ENCODE measurements at regions not wholly inside any gene's neighbourhood (a gene's known extent, or its start where the extent isn't known, plus 50 kb on each side); places are given as distances from the start of the nearest gene placed in this dataset.

DNA sequence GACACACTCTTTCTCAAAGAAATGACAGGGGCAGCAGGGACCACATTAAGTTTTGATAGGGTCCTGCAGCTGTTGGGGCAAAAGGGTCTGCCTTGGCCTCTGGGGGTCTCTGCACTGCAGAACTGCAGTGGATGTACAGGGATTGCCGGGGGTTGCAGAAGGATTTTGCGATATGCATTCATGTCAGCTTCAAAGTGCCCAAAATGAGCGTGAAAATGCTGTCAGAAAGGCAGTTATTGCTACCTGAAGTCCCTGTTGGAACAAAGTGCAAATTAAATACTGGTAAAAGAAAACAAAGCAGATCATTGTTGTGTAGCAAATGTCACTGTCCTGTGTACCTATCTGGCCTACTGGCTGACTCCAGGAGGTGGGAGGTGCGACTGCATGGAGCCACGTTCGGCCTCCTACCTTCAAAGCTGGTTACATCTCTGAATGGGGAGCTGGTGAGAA lies 78.8 kb upstream of the MAP4K3 start:
- Histone ChIP-seq H3K4me1 (peaks cover 32% of the 10 kb centered on the region), H3K36me3 (ENCODE audit: low read depth, missing control alignments) (no peaks in the 10 kb centered on the region), H3K4me3 (no peak overlapping the region), H3K27me3 (no peaks in the 10 kb centered on the region), H3K9me3 (no peaks in the 10 kb centered on the region), H3K27ac (no peak overlapping the region)
- intact Hi-C loops (cut with DNase I; ENCODE audit: low total_unique reads) = no loop called here
- DNase-seq = no peak
- TF ChIP-seq POLR2A (IDR thresholded peaks at IDR 0.05) = no peak
- 80 to 82% methylated on average over 6 of the region's 6 CpGs for WGBS, 2 donors

DNA sequence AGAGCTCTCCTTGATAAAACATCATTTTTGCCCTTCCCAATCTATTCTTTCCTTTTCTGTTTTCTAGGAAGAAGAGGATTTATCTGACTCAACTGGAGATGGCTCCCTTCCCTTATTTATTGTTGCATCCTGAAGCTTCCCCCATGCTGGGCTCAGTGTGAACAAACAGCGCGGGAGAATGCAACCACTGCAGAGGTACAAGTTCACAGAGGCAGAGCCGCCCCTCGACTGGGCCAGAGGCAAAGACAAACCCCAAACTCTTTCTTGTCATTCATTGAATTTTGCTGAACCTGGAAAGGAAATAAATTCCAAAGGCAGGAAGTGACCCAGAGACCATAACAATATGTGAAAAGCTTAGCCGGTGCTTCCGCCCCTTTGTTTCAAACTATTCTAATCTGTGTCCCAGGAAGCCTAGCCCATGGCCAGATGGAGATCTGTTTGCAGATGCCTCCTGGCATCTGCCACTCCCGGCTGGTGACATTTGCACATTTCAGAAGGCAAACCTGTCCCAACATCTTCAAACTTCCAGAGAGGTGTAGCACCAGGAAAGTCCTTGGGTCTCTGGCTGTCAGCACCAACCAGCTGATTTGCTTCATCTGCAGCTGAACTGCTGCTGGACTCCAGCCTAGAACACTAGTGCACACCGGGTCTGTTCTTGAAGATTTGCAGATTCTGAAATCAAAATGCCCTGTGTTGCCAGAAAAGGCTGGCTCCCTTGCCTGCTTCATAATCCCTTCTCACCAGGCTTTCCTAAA lies 79.4 kb upstream of the MAP4K3 start:
- 62 to 69% methylated on average over 8 of the region's 8 CpGs for WGBS, 2 donors
- Histone ChIP-seq H3K4me3 (no peak overlapping the region), H3K9me3 (no peaks in the 10 kb centered on the region), H3K36me3 (ENCODE audit: low read depth, missing control alignments) (no peaks in the 10 kb centered on the region), H3K4me1 (peaks cover 27% of the 10 kb centered on the region), H3K27ac (peak overlapping the region in 1 of 2 donors; percentile 47), H3K27me3 (no peaks in the 10 kb centered on the region)
- DNase-seq = no peak
- TF ChIP-seq POLR2A (IDR thresholded peaks at IDR 0.05) = no peak
- TF ChIP-seq, protein P1, sequence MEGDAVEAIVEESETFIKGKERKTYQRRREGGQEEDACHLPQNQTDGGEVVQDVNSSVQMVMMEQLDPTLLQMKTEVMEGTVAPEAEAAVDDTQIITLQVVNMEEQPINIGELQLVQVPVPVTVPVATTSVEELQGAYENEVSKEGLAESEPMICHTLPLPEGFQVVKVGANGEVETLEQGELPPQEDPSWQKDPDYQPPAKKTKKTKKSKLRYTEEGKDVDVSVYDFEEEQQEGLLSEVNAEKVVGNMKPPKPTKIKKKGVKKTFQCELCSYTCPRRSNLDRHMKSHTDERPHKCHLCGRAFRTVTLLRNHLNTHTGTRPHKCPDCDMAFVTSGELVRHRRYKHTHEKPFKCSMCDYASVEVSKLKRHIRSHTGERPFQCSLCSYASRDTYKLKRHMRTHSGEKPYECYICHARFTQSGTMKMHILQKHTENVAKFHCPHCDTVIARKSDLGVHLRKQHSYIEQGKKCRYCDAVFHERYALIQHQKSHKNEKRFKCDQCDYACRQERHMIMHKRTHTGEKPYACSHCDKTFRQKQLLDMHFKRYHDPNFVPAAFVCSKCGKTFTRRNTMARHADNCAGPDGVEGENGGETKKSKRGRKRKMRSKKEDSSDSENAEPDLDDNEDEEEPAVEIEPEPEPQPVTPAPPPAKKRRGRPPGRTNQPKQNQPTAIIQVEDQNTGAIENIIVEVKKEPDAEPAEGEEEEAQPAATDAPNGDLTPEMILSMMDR (IDR thresholded peaks at IDR 0.05) = no peak
- intact Hi-C loops (cut with DNase I; ENCODE audit: low total_unique reads) = no loop called here

DNA sequence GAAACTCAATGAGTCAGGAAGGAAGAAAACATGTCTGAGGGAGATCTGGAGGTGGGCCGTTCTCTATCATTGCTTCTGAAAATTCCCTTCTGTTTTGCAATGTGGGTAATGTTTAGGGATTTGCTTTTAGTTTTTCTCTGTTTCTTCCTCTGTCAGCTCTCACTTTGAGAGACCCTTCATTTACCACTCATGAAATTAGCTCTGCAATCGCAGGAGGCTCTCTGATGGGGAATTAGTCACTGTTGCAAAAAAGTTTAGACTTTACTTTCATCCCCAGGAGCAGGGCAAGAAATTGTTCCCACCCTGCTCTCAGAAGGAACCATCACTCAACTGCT lies 80.0 kb upstream of the MAP4K3 start:
- 76 to 95% methylated on average over 2 of the region's 2 CpGs for WGBS, 2 donors
- intact Hi-C loops (cut with DNase I; ENCODE audit: low total_unique reads) = no loop called here
- Histone ChIP-seq H3K27me3 (no peaks in the 10 kb centered on the region), H3K27ac (peak overlapping the region in 1 of 2 donors; percentile 47), H3K36me3 (ENCODE audit: low read depth, missing control alignments) (no peaks in the 10 kb centered on the region), H3K9me3 (no peaks in the 10 kb centered on the region), H3K4me1 (peaks cover 21% of the 10 kb centered on the region), H3K4me3 (no peak overlapping the region)
- DNase-seq = no peak
- no peak for TF ChIP-seq POLR2A (IDR thresholded peaks at IDR 0.05)
- TF ChIP-seq, protein P1 (IDR thresholded peaks at IDR 0.05) = no peak

DNA sequence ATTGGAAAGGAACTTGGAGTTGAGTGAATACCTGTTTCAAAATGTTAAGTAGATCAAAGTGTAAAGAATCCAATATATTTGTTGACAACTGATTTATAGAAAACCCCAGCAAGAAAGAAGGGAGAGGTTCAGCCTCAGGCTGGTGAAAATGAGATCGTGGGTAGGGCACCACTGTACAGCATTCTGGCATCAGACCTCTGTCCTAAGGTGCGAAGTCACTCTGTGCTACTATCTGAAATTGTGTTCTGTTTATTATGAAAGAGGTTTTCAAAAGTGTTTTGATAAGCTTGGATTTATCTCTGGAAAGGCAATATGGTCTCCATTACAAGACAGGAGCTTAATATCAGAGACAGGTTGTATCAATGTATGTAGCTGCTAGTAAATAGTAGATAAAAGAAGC lies 80.5 kb upstream of the MAP4K3 start:
- DNase-seq = no peak
- no peaks in the 10 kb centered on the region for H3K36me3 ChIP-seq (ENCODE audit: low read depth, missing control alignments)
- H3K4me1 ChIP-seq = peaks cover 16% of the 10 kb centered on the region
- no peaks in the 10 kb centered on the region for H3K9me3 ChIP-seq
- 60 to 67% methylated on average over 2 of the region's 2 CpGs for WGBS, 2 donors
- H3K4me3 ChIP-seq = no peak overlapping the region
- H3K27me3 ChIP-seq = no peaks in the 10 kb centered on the region
- H3K27ac ChIP-seq = peak overlapping the region in 1 of 2 donors; percentile 47
- no peak for TF ChIP-seq POLR2A (IDR thresholded peaks at IDR 0.05)
- TF ChIP-seq, protein P1 (IDR thresholded peaks at IDR 0.05) = no peak
- intact Hi-C loops (cut with DNase I; ENCODE audit: low total_unique reads) = no loop called here

DNA sequence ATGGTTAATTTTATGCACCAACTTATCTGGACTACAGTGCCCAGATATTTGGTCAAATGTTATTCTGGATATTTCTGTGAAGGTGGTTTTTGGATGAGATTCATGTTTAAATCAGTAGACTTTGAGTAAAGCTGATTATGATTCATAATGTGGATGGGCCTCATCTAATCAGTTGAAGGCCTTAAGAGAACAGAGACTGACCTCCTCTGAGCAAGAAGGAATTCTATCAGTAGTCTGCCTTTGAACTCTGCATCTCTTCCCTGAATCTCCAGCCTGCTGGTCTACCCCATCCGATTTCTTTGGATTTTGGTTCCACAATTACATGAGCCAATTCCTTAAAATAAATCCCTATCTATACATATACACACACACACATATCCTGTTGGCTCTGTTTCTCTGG lies 82.8 kb upstream of the MAP4K3 start:
- Histone ChIP-seq H3K9me3 (no peaks in the 10 kb centered on the region), H3K27ac (no peak overlapping the region), H3K27me3 (no peaks in the 10 kb centered on the region), H3K4me1 (no peaks in the 10 kb centered on the region), H3K4me3 (no peak overlapping the region), H3K36me3 (ENCODE audit: low read depth, missing control alignments) (no peaks in the 10 kb centered on the region)
- no peak for DNase-seq
- TF ChIP-seq, protein P1 (IDR thresholded peaks at IDR 0.05) = no peak
- 90% methylated on average over 1 of the region's 1 CpG for WGBS, 2 donors
- intact Hi-C loops (cut with DNase I; ENCODE audit: low total_unique reads) = no loop called here
